Smooth muscle cell (in vitro differentiated cells): ENCODE measurements at regions not wholly inside any gene's neighbourhood (a gene's known extent, or its start where the extent isn't known, plus 50 kb on each side); places are given as distances from the start of the nearest gene placed in this dataset.

Source experiments
- DNase-seq: peaks from one replicate; lab custom pipeline; 2025; ENCODE audit not compliant: unreplicated experiment; lab: John Stamatoyannopoulos, UW
- H2AFZ ChIP-seq: fragments of 200-600 bp; sonication (generic); 2 replicates; pipeline ENCODE4 v1.6.0; 2016; ENCODE audit warnings: antibody characterized with exemption, low read depth, mild to moderate bottlenecking
- H3F3A ChIP-seq: fragments of 200-600 bp; sonication (generic); 2 replicates; pipeline ENCODE4 v1.6.0; 2017; ENCODE audit warnings: antibody characterized with exemption, low read depth
- H3K27ac ChIP-seq: fragments of 200-600 bp; sonication (generic); 2 replicates; pipeline ENCODE4 v1.5.1; 2016; ENCODE audit warnings: low read depth, mild to moderate bottlenecking
- H3K27me3 ChIP-seq: fragments of 200-600 bp; sonication (generic); 2 replicates; pipeline ENCODE4 v1.6.1; 2016; ENCODE audit warnings: low read depth, mild to moderate bottlenecking
- H3K36me3 ChIP-seq: fragments of 200-600 bp; sonication (generic); 2 replicates; pipeline ENCODE4 v1.5.1; 2016; ENCODE audit warnings: low read depth
- H3K4me1 ChIP-seq: fragments of 200-600 bp; sonication (generic); 2 replicates; pipeline ENCODE4 v1.5.1; 2016; ENCODE audit warnings: low read depth
- H3K4me2 ChIP-seq: fragments of 200-600 bp; sonication (generic); 2 replicates; pipeline ENCODE4 v1.6.0; 2016; ENCODE audit warnings: mild to moderate bottlenecking
- H3K4me3 ChIP-seq: fragments of 200-600 bp; sonication (generic); 2 replicates; pipeline ENCODE4 v1.5.1; 2016; ENCODE audit warnings: mild to moderate bottlenecking
- H3K79me2 ChIP-seq: fragments of 200-600 bp; sonication (generic); 2 replicates; pipeline ENCODE4 v1.6.0; 2016; ENCODE audit warnings: low read depth, mild to moderate bottlenecking
- H3K9ac ChIP-seq: fragments of 200-600 bp; sonication (generic); 2 replicates; pipeline ENCODE4 v1.6.0; 2016; ENCODE audit warnings: low read depth
- H3K9me3 ChIP-seq: fragments of 200-600 bp; sonication (generic); replicated peaks from 2 replicates; pipeline ENCODE4 v1.5.1; 2016; ENCODE audit warnings: low read depth
- H4K20me1 ChIP-seq: fragments of 200-600 bp; sonication (generic); 2 replicates; pipeline ENCODE4 v1.6.0; 2016; ENCODE audit warnings: low read depth
- CTCF ChIP-seq: fragments of 200-600 bp; sonication (generic); IDR thresholded peaks from 2 replicates; pipeline ENCODE4 v1.5.1; 2017; ENCODE audit warnings: borderline replicate concordance, mild to moderate bottlenecking, antibody characterized with exemption; ENCODE audit not compliant: insufficient read depth, poor library complexity, severe bottlenecking
- WGBS: methylation state at CpG from one replicate; pipeline ENCODE4 v1.1.7; 2016; ENCODE audit warnings: low lambda C conversion rate; 5-methylcytosine and 5-hydroxymethylcytosine counted together

GRCh38 chr2:18648161-18648560, 58.8 kb upstream of the NT5C1B start:
- no peaks in the 10 kb centered on the region for H3K79me2 ChIP-seq
- no peaks in the 10 kb centered on the region for H3K4me1 ChIP-seq
- no peak for DNase-seq
- no peak overlapping the region for H3K27ac ChIP-seq
- no peak for TF ChIP-seq CTCF
- H3F3A ChIP-seq: no peaks in the 10 kb centered on the region
- H3K4me3 ChIP-seq: no peak overlapping the region
- H4K20me1 ChIP-seq: no peaks in the 10 kb centered on the region
- WGBS: 94% methylated on average over 3 of the region's 3 CpGs
- H3K4me2 ChIP-seq: no peak overlapping the region
- no peaks in the 10 kb centered on the region for H3K9me3 ChIP-seq
- no peaks in the 10 kb centered on the region for H3K27me3 ChIP-seq
- H3K9ac ChIP-seq: no peak overlapping the region
- H2AFZ ChIP-seq: no peak overlapping the region
- H3K36me3 ChIP-seq: no peaks in the 10 kb centered on the region

- Histone ChIP-seq H3K9ac (no peak overlapping the region), H3K27me3 (no peaks in the 10 kb centered on the region), H3F3A (no peaks in the 10 kb centered on the region), H3K36me3 (no peaks in the 10 kb centered on the region), H3K4me1 (no peaks in the 10 kb centered on the region), H2AFZ (no peak overlapping the region), H3K9me3 (no peaks in the 10 kb centered on the region), H3K27ac (no peak overlapping the region), H4K20me1 (no peaks in the 10 kb centered on the region), H3K79me2 (no peaks in the 10 kb centered on the region), H3K4me3 (no peak overlapping the region), H3K4me2 (no peak overlapping the region)
- no peak for DNase-seq
- 96% methylated on average over 1 of the region's 1 CpG for WGBS
- no peak for TF ChIP-seq CTCF
Measured at GRCh38 chr2:18647731-18648130, 58.4 kb upstream of the NT5C1B start.

- H3K9ac ChIP-seq: no peak overlapping the region
- H3K79me2 ChIP-seq: no peaks in the 10 kb centered on the region
- TF ChIP-seq CTCF: no peak
- H3K9me3 ChIP-seq: no peaks in the 10 kb centered on the region
- H4K20me1 ChIP-seq: no peaks in the 10 kb centered on the region
- no peaks in the 10 kb centered on the region for H3K27me3 ChIP-seq
- no peaks in the 10 kb centered on the region for H3K36me3 ChIP-seq
- no peak overlapping the region for H2AFZ ChIP-seq
- H3K4me1 ChIP-seq: no peaks in the 10 kb centered on the region
- H3F3A ChIP-seq: no peaks in the 10 kb centered on the region
- H3K4me3 ChIP-seq: no peak overlapping the region
- no peak overlapping the region for H3K27ac ChIP-seq
- DNase-seq: no peak
- H3K4me2 ChIP-seq: no peak overlapping the region
Measured at GRCh38 chr2:18645315-18645714, 55.9 kb upstream of the NT5C1B start.

- no peak overlapping the region for H3K27ac ChIP-seq
- TF ChIP-seq CTCF: no peak
- no peak overlapping the region for H3K4me3 ChIP-seq
- no peaks in the 10 kb centered on the region for H3K27me3 ChIP-seq
- H3K4me2 ChIP-seq: no peak overlapping the region
- H3K36me3 ChIP-seq: no peaks in the 10 kb centered on the region
- no peak overlapping the region for H3K9ac ChIP-seq
- H3K9me3 ChIP-seq: no peaks in the 10 kb centered on the region
- 86% methylated on average over 2 of the region's 2 CpGs for WGBS
- H4K20me1 ChIP-seq: no peaks in the 10 kb centered on the region
- H2AFZ ChIP-seq: no peak overlapping the region
- H3K4me1 ChIP-seq: no peaks in the 10 kb centered on the region
- no peak for DNase-seq
- no peaks in the 10 kb centered on the region for H3F3A ChIP-seq
- H3K79me2 ChIP-seq: no peaks in the 10 kb centered on the region
Measured at GRCh38 chr2:18644115-18644462, 54.7 kb upstream of the NT5C1B start.
